NCI-H187 (cell line): ENCODE measurements at regions not wholly inside any gene's neighbourhood (a gene's known extent, or its start where the extent isn't known, plus 50 kb on each side); places are given as distances from the start of the nearest gene placed in this dataset.
A peak's percentile ranks its signal among the peaks of the same experiment; 100 is the strongest.
"Not testable (repeated sequence)": the region's sequence is repeated elsewhere in the genome, so short reads cannot be mapped to it uniquely, and the experiment has no call there.

Experiments used
- DNase-seq, 2 experiments: peaks; one replicate each; lab custom pipeline; 2025; lab: John Stamatoyannopoulos, UW

- no peak for DNase-seq
Measured at GRCh38 chr6:27742833-27743573, 169.2 kb downstream of the OR2B2 start.

- DNase-seq = not testable (repeated sequence)
Measured at GRCh38 chr6:27739902-27740301, 172.3 kb downstream of the OR2B2 start.

- DNase-seq = no peak
Measured at GRCh38 chr6:27736686-27737085, 175.5 kb downstream of the OR2B2 start.

DNA sequence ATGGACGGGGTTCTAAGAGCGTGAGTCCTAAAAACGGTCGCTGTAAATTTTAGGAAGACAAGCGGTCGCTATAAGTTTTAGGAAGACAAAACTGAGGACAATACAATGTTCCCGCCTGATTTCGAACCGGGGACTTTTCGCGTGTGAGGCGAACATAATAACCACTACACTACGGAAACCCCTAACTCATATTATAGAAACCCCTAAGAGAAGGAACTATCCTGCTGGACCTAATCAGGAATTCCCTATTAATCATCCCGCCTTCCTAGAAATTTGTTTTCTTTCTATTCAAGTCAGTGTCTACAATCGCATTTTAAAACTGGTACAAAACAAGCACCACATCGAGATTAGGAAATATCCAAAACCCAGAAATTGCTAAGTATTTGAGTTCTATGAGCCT lies 183.8 kb downstream of the OR2B2 start:
- no peak for DNase-seq

DNA sequence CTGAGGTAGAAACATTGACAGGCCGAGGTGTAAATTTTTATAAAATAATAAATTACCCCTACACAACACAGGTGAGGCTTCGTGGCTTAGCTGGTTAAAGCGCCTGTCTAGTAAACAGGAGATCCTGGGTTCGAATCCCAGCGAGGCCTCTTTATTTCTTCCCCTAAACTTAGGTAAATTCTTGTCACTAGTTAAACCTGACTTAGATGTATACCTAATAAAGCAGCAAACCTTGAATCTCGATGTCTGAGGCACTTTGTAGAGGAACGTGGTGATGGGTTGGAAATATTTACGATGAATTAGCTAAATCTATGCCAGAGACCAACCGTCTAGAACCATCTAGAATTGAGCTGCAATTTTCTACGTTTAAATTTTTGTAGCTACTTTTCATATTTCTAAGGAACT lies 185.6 kb downstream of the OR2B2 start:
- DNase-seq = no peak

GRCh38 chr6:27720607-27721580 lies 191.3 kb downstream of the OR2B2 start:
- DNase-seq = no peak

GRCh38 chr6:27719039-27719438 lies 193.2 kb downstream of the OR2B2 start:
- not testable (repeated sequence) for DNase-seq

- no peak for DNase-seq
Measured at GRCh38 chr6:27706431-27706830, 205.8 kb downstream of the OR2B2 start.

- no peak for DNase-seq
Measured at GRCh38 chr6:27700337-27700736, 211.9 kb downstream of the OR2B2 start.

GRCh38 chr6:27694547-27694874 lies 217.7 kb downstream of the OR2B2 start:
- DNase-seq = no peak

GRCh38 chr6:27693766-27694546 lies 218.2 kb downstream of the OR2B2 start:
- no peak for DNase-seq

- not testable (repeated sequence) for DNase-seq
Measured at GRCh38 chr6:27692133-27692532, 219.2 kb upstream of the ZNF184 start.

GRCh38 chr6:27688014-27688586 lies 215.2 kb upstream of the ZNF184 start:
- DNase-seq = peak; percentile 43 to 87

GRCh38 chr6:27687154-27688013 lies 214.5 kb upstream of the ZNF184 start:
- DNase-seq = peak; percentile 23 to 35

- DNase-seq = no peak
Measured at GRCh38 chr6:27685279-27685678, 212.4 kb upstream of the ZNF184 start.

DNA sequence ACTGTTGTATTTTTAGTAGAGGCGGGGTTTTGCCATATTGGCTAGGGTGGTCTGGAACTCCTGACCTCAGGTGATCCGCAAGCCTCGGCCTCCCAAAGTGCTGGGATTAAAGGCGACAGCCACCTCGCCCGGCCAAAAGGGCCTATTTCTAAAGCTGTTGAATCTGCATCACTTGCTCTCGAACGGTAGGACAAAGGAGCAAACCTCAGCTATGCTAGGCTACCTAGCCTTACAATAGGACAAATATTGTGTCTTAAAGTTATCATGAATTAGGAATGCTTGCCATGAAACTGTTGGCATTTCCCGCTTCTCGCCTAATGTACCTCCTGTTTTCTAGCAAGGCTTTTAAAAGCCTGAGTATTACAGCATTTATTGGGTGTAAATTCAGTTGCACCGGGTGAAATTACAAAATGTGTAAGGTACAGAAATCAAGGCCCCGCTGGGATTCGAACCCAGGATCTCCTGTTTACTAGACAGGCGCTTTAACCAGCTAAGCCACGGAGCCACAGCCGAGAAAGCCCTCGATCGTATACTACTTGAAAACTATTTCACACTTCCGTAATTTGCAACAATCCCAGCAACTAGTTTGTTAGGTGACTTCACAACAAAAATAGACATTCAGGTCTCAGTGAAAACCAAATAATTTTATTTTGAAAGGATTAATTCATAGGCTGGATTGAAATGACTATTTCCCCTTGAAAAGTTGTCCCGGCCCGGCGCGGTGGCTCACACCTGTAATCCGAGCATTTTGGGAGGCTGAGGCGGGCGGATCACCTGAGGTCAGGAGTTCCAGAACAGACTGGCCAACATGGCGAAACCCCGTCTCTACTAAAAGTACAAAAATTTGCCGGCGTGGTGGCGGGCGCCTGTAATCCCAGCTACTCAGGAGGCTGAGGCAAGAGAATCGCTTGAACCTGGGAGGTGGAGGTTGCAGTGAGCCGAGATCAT lies 211.6 kb upstream of the ZNF184 start:
- no peak for DNase-seq

DNA sequence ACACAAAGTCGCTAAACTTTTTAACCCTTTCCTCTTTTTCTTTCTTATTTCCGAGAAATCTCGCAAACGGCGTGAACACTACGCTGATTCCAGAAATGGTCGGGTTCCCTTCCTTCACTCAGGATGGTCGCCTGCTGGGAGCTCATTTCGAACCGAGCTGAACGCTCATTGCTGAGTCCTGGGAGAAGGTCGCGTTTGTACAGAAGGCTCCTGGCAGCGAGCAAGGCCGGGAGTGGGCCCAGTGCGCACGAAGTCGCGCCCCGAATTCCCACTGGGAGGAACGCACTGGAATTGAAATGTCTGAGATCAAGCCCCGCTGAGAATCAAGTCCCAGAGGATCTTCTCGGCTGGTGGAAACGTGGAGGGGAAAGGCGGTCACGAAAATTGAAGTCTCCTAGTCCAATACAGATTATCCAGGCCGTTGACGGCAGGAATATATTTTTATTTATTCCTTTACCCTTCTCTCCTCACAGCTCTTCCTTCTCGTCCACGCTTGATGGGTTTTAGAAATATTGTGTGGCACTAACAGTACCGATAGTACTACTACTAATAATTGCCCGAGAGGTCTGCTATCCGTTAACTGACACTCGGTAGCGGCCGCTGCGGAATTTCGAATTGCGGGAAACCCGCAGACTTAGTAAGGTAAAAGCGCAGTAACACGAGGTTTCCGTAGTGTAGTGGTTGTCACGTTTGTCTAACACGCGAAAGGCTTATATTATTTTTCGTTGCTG lies 207.2 kb upstream of the ZNF184 start:
- no peak for DNase-seq

DNA sequence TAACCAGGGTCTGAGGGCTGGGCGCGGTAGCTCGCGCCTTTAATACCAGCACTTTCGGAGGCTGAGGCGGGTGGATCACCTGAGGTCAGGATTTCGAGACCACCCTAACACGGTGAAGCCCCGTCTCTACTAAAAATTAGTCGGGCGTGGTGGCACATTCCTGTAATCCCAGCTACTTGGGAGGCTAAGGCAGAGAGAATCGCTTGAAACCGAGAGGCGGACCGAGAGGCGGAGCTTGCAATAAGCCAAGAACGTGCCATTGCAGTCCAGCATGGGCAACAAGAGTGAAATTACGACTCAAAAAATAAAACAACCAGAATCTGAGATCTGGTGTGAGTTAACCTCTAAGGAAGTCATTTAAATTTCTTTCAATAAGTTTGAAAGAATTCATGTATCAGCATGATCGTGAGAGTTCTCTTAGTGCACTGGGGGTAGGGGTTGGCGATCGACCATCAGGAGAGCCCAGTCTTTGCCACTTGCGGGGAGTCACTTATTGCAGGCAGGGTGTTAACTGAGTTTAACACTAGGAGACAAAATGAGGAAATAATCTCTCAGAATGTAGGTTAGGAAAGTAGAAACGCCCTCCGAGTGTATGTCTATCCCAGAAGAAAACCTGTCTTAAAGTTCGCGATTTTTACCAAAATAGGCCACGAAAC lies 206.5 kb upstream of the ZNF184 start:
- DNase-seq = no peak

DNA sequence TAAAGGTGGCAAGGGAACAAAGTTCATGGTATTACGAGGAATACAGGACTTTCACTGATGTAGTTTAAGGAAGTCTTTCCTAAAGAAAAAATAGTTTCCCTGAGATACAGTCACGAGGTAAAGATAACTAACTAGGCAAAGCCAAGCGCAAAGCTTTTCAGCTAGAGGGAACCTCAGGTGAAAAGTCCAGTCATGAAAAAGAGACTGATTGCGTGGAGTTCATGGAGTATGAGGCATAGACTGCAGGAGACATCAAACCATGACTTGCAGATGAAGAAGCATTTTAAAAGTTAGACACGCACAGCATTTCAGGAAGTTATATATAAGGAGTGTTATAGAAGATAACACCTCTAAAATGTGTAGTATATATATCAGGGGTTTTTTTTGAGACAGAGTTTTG lies 205.6 kb upstream of the ZNF184 start:
- no peak for DNase-seq
